Neuronal stem cell (in vitro differentiated cells): ENCODE measurements at regions not wholly inside any gene's neighbourhood (a gene's known extent, or its start where the extent isn't known, plus 50 kb on each side); places are given as distances from the start of the nearest gene placed in this dataset.

Experiments
- DNase-seq: peaks from one replicate; pipeline ENCODE4 v3.0.0-alpha.2; 2013; ENCODE audit warnings: low spot score
- H2AFZ ChIP-seq: one replicate; pipeline ENCODE4 v1.6.1; 2013; ENCODE audit warnings: mild to moderate bottlenecking, low read length, inconsistent platforms
- H2AK5ac ChIP-seq: 2 replicates; pipeline ENCODE4 v1.6.1; 2013; ENCODE audit warnings: low read depth, mild to moderate bottlenecking, inconsistent platforms, low read length, moderate library complexity, mixed read lengths
- H2BK120ac ChIP-seq: 2 replicates; pipeline ENCODE4 v1.6.1; 2013; ENCODE audit warnings: low read depth, mild to moderate bottlenecking, inconsistent platforms, low read length, moderate library complexity, mixed read lengths
- H2BK12ac ChIP-seq: one replicate; pipeline ENCODE4 v1.6.1; 2013; ENCODE audit warnings: low read length, inconsistent platforms
- H2BK15ac ChIP-seq: 2 replicates; pipeline ENCODE4 v1.6.1; 2013; ENCODE audit warnings: mild to moderate bottlenecking, low read length, inconsistent platforms, mixed read lengths
- H2BK5ac ChIP-seq: one replicate; pipeline ENCODE4 v1.6.1; 2013; ENCODE audit warnings: inconsistent platforms, mild to moderate bottlenecking, low read length, moderate library complexity
- H3K14ac ChIP-seq: one replicate; pipeline ENCODE4 v1.6.1; 2013; ENCODE audit warnings: low read length, inconsistent platforms
- H3K18ac ChIP-seq: 2 replicates; pipeline ENCODE4 v1.6.1; 2013; ENCODE audit warnings: low read length, inconsistent platforms
- H3K23ac ChIP-seq: 2 replicates; pipeline ENCODE4 v1.6.1; 2013; ENCODE audit warnings: low read depth, mild to moderate bottlenecking, mixed read lengths, low read length, inconsistent platforms; ENCODE audit not compliant: poor library complexity
- H3K27ac ChIP-seq: replicated peaks from 3 replicates; pipeline ENCODE4 v1.5.1; 2013; ENCODE audit warnings: low read length, inconsistent platforms
- H3K27me3 ChIP-seq, 3 experiments: 2 replicates each; pipeline ENCODE4 v1.6.1; 2013; ENCODE audit warnings: low read length in 3 of 3, mild to moderate bottlenecking in 2 of 3, inconsistent platforms in 1 of 3, low read depth in 1 of 3, mixed read lengths in 1 of 3, moderate library complexity in 1 of 3; ENCODE audit not compliant: control insufficient read depth in 3 of 3, insufficient read depth in 3 of 3
- H3K36me3 ChIP-seq, 2 donors: replicated peaks in 1 of 2; 2 replicates each; pipeline ENCODE4 v1.6.1; 2013; ENCODE audit warnings: low read length in 2 of 2; ENCODE audit not compliant: control insufficient read depth in 2 of 2, insufficient read depth in 2 of 2
- H3K4ac ChIP-seq: 2 replicates; pipeline ENCODE4 v1.6.1; 2013; ENCODE audit warnings: inconsistent platforms, mild to moderate bottlenecking, low read length, moderate library complexity
- H3K4me1 ChIP-seq, 2 donors: 1 replicate in 1 of 2; 2 replicates in 1 of 2; pipeline ENCODE4 v1.6.1; 2013; ENCODE audit warnings: low read length in 2 of 2, low read depth in 1 of 2; ENCODE audit not compliant: control insufficient read depth in 2 of 2, insufficient read depth in 1 of 2
- H3K4me2 ChIP-seq: one replicate; pipeline ENCODE4 v1.6.1; 2013; ENCODE audit warnings: mild to moderate bottlenecking, low read length, inconsistent platforms; ENCODE audit not compliant: insufficient read depth, poor library complexity, severe bottlenecking
- H3K4me3 ChIP-seq, 2 donors: 2 replicates each; pipeline ENCODE4 v1.5.1; 2013; ENCODE audit warnings: low read length in 2 of 2, mild to moderate bottlenecking in 2 of 2, inconsistent platforms in 1 of 2, moderate library complexity in 1 of 2
- H3K79me1 ChIP-seq: one replicate; pipeline ENCODE4 v1.6.1; 2013; ENCODE audit warnings: low read depth, mild to moderate bottlenecking, inconsistent platforms, low read length, moderate library complexity
- H3K9ac ChIP-seq: one replicate; pipeline ENCODE4 v1.6.1; 2013; ENCODE audit warnings: mild to moderate bottlenecking, low read depth, low read length, inconsistent platforms; ENCODE audit not compliant: poor library complexity
- H3K9me3 ChIP-seq, 2 donors: replicated peaks in 1 of 2; 2 replicates each; pipeline versions ENCODE3 to v1.6.1; 2013; ENCODE audit warnings: low read length in 2 of 2, mild to moderate bottlenecking in 2 of 2, inconsistent platforms in 1 of 2, low read depth in 1 of 2, mixed read lengths in 1 of 2, moderate library complexity in 1 of 2; ENCODE audit not compliant: control insufficient read depth in 2 of 2, insufficient read depth in 1 of 2
- H4K8ac ChIP-seq: one replicate; pipeline ENCODE4 v1.6.1; 2013; ENCODE audit warnings: low read depth, mild to moderate bottlenecking, inconsistent platforms, low read length, moderate library complexity
- H4K91ac ChIP-seq: one replicate; pipeline ENCODE4 v1.6.1; 2013; ENCODE audit warnings: low read length, low read depth, mild to moderate bottlenecking, inconsistent platforms; ENCODE audit not compliant: poor library complexity
- WGBS, 2 donors: extraction: QIAGEN DNeasy Blood & Tissue Kit; methylation state at CpG; one replicate each; pipeline ENCODE4 v1.1.7; 2013; ENCODE audit warnings: missing lambda C conversion rate in 2 of 2, mixed read lengths in 1 of 2; ENCODE audit not compliant: insufficient read length in 2 of 2, insufficient replicate concordance in 1 of 2; ENCODE audit errors: extremely low coverage in 2 of 2; 5-methylcytosine and 5-hydroxymethylcytosine counted together

DNA sequence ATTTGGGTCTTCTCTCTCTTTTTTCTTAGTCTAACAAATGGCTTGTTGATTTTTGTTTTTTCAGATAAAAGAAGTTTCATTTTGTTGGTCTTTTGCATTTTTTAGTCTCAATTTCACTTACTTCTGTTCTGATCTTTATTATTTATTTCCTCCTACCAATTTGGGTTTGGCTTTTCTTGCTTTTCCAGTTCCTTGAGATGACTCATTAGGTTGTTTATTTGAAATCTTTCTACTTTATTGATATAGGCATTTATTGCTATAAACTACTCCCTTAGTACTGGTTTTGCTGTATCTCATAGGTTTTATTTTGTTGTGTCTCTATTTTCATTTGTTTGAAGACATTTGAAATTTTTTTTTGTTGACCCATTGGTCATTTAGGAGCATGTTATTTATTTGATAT, 152.2 kb upstream of the MPHOSPH6 start:
- no peak overlapping the region for H2BK12ac ChIP-seq
- H3K79me1 ChIP-seq = no peaks in the 10 kb centered on the region
- H3K23ac ChIP-seq = no peak overlapping the region
- no peak overlapping the region for H3K9ac ChIP-seq
- H4K91ac ChIP-seq = no peak overlapping the region
- H3K27ac ChIP-seq = no peak overlapping the region
- no peak overlapping the region for H2BK5ac ChIP-seq
- H4K8ac ChIP-seq = no peak overlapping the region
- no peak overlapping the region for H3K18ac ChIP-seq
- H3K4me2 ChIP-seq = no peak overlapping the region
- no peak overlapping the region for H2BK120ac ChIP-seq
- no peak for DNase-seq
- no peaks in the 10 kb centered on the region for H3K27me3 ChIP-seq
- no peak overlapping the region for H2AK5ac ChIP-seq
- no peak overlapping the region for H2AFZ ChIP-seq
- no peaks in the 10 kb centered on the region for H3K4me1 ChIP-seq
- no peak overlapping the region for H3K4ac ChIP-seq
- no peak overlapping the region for H3K4me3 ChIP-seq
- H3K14ac ChIP-seq = no peak overlapping the region
- H2BK15ac ChIP-seq = no peak overlapping the region
- H3K36me3 ChIP-seq = no peaks in the 10 kb centered on the region
- H3K9me3 ChIP-seq = peaks cover 0 to 5% of the 10 kb centered on the region in 2 donors

DNA sequence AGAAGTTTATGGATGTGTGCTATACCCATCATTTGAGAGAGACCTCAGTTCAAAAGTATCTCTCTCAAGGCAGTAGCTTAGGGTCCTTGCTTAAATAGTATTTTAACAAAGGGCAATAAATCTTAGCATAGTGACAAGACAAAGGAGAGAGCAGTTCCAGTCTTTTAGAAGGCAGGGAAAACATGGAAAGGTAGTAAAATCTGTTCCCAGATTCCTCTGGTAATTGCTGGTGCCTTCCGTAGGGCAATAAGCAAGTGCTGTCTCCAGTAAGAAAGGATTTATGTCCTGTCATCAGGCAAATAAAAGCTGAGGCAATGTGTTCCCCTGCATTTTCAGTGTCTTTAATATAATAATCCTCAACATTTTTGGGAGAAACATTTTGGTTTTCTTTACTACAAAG, 149.0 kb upstream of the MPHOSPH6 start:
- Histone ChIP-seq H3K79me1 (no peaks in the 10 kb centered on the region), H3K36me3 (no peaks in the 10 kb centered on the region), H3K18ac (no peak overlapping the region), H2BK120ac (no peak overlapping the region), H4K8ac (no peak overlapping the region), H3K4me2 (no peak overlapping the region), H3K9ac (no peak overlapping the region), H3K27me3 (no peaks in the 10 kb centered on the region), H2BK5ac (no peak overlapping the region), H3K23ac (no peak overlapping the region), H3K4me1 (no peaks in the 10 kb centered on the region), H4K91ac (no peak overlapping the region), H3K4me3 (no peak overlapping the region), H2BK12ac (no peak overlapping the region), H3K14ac (no peak overlapping the region), H2AK5ac (no peak overlapping the region), H3K27ac (no peak overlapping the region), H2AFZ (no peak overlapping the region), H2BK15ac (no peak overlapping the region), H3K4ac (no peak overlapping the region), H3K9me3 (peaks cover 0 to 3% of the 10 kb centered on the region in 2 donors)
- DNase-seq = no peak
- no CpG with 5 or more reads among the region's 1 CpG for WGBS, 2 donors

GRCh38 chr16:82317411-82318167, 147.6 kb upstream of the MPHOSPH6 start:
- Histone ChIP-seq H3K79me1 (no peaks in the 10 kb centered on the region), H3K9me3 (no peaks in the 10 kb centered on the region), H3K4me2 (no peak overlapping the region), H2BK5ac (no peak overlapping the region), H3K9ac (no peak overlapping the region), H2AK5ac (no peak overlapping the region), H2BK12ac (no peak overlapping the region), H3K4me3 (no peak overlapping the region), H2BK15ac (no peak overlapping the region), H3K14ac (no peak overlapping the region), H2BK120ac (no peak overlapping the region), H4K91ac (no peak overlapping the region), H3K23ac (no peak overlapping the region), H3K27ac (no peak overlapping the region), H3K4me1 (no peaks in the 10 kb centered on the region), H3K27me3 (no peaks in the 10 kb centered on the region), H2AFZ (no peak overlapping the region), H3K36me3 (no peaks in the 10 kb centered on the region), H3K18ac (no peak overlapping the region), H4K8ac (no peak overlapping the region), H3K4ac (no peak overlapping the region)
- no peak for DNase-seq
- WGBS, 2 donors = no CpG with 5 or more reads among the region's 7 CpGs

DNA sequence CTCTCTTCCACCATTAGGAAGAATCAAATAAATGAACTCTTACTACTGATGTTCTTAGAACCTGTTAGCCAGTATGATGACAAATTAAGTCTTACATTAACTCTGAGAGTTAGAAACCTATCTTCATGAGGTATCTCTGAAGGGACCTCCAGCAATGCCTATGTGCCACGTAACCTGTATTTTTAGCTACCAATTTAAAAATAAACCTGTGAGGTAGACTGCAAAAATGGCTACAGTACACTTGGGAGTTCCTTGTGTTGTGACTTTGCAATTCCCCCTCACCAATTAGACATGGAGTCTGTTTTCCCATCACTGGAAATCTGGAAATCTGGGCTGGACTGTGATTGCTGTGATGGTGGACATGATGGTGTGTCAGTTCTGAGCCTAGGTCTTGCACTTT, 143.7 kb upstream of the MPHOSPH6 start:
- Histone ChIP-seq H2BK5ac (no peak overlapping the region), H3K79me1 (no peaks in the 10 kb centered on the region), H2BK15ac (no peak overlapping the region), H3K4ac (no peak overlapping the region), H3K4me1 (no peaks in the 10 kb centered on the region), H3K4me2 (no peak overlapping the region), H3K27ac (no peak overlapping the region), H3K36me3 (no peaks in the 10 kb centered on the region), H3K18ac (no peak overlapping the region), H2BK12ac (no peak overlapping the region), H3K4me3 (no peak overlapping the region), H3K9ac (no peak overlapping the region), H3K27me3 (no peaks in the 10 kb centered on the region), H2AK5ac (no peak overlapping the region), H3K14ac (no peak overlapping the region), H4K8ac (no peak overlapping the region), H2AFZ (no peak overlapping the region), H3K23ac (no peak overlapping the region), H2BK120ac (no peak overlapping the region), H4K91ac (no peak overlapping the region), H3K9me3 (peaks cover 0 to 2% of the 10 kb centered on the region in 2 donors)
- no peak for DNase-seq
- WGBS, 2 donors = no CpG with 5 or more reads among the region's 1 CpG
